T-cell (primary cell): ENCODE measurements at regions not wholly inside any gene's neighbourhood (a gene's known extent, or its start where the extent isn't known, plus 50 kb on each side); places are given as distances from the start of the nearest gene placed in this dataset.

Experiments used
- ATAC-seq, 4 experiments: fragments of 200-7000 bp in 3 of 4; fragments of 150-1000 bp in 1 of 4; cut with Tn5 transposase; replicated peaks in 1 of 4; 1 replicate in 3 of 4; 2 replicates in 1 of 4; pipeline ENCODE4 v1.10.0; 2021; ENCODE audit warnings: moderate library complexity in 3 of 4, mild to moderate bottlenecking in 2 of 4, moderate number of reproducible peaks in 1 of 4
- CTCF ChIA-PET, 2 donors: fragments of 300-600 bp; sonication (Branson Sonifier 250); formaldehyde crosslinking; loops; one replicate each; lab custom pipeline; 2022; ENCODE audit warnings: antibody characterized with exemption in 2 of 2; lab: Charles Lee
- POLR2A ChIA-PET, 2 donors: fragments of 300-600 bp; sonication (Branson Sonifier 250); formaldehyde crosslinking; loops; one replicate each; lab custom pipeline; 2022; ENCODE audit warnings: antibody characterized with exemption in 2 of 2; lab: Charles Lee
- DNase-seq, 35 experiments: peaks; one replicate each; pipeline versions ENCODE4 v3.0.0 to v3.0.0-alpha.2; 2013 to 2023
- H3K27ac ChIP-seq: one replicate; pipeline ENCODE4 v1.5.1; 2013; ENCODE audit warnings: low read length
- H3K27me3 ChIP-seq, 2 experiments: replicated peaks in 1 of 2; 1 replicate in 1 of 2; 2 replicates in 1 of 2; pipeline versions ENCODE4 v1.6.1 to v1.7.0; 2013; ENCODE audit warnings: low read length in 1 of 2, mixed read lengths in 1 of 2; ENCODE audit not compliant: control insufficient read depth in 2 of 2, insufficient read depth in 2 of 2; ENCODE audit errors: extremely low read depth in 1 of 2
- H3K36me3 ChIP-seq, 2 donors: 1 replicate in 1 of 2; 2 replicates in 1 of 2; pipeline versions ENCODE4 v1.6.1 to v1.7.0; 2013; ENCODE audit warnings: low read length in 1 of 2; ENCODE audit not compliant: control insufficient read depth in 2 of 2, insufficient read depth in 1 of 2; ENCODE audit errors: extremely low read depth in 1 of 2
- H3K4me1 ChIP-seq, 2 experiments: 1 replicate in 1 of 2; 2 replicates in 1 of 2; pipeline versions ENCODE4 v1.6.1 to v1.7.0; 2013; ENCODE audit warnings: low read length in 2 of 2, mixed read lengths in 1 of 2; ENCODE audit not compliant: insufficient read depth in 2 of 2, control insufficient read depth in 1 of 2; ENCODE audit errors: extremely low read depth in 1 of 2
- H3K4me3 ChIP-seq, 2 donors: 1 replicate in 1 of 2; 2 replicates in 1 of 2; pipeline versions ENCODE4 v1.5.1 to v1.7.0; 2013; ENCODE audit warnings: mild to moderate bottlenecking in 2 of 2, low read length in 1 of 2, moderate library complexity in 1 of 2; ENCODE audit not compliant: control insufficient read depth in 1 of 2; ENCODE audit errors: extremely low read depth in 1 of 2
- H3K9me3 ChIP-seq: 2 replicates; pipeline ENCODE4 v1.7.0; 2013
- H3K27ac Mint-ChIP-seq, 2 donors: one replicate each; pipeline ENCODE4 v1.8.0; 2020 to 2021; ENCODE audit warnings: mild to moderate bottlenecking in 2 of 2, mixed read lengths in 2 of 2
- H3K27me3 Mint-ChIP-seq, 2 donors: one replicate each; pipeline ENCODE4 v1.8.0; 2021 to 2022; ENCODE audit warnings: mixed read lengths in 2 of 2
- H3K36me3 Mint-ChIP-seq: one replicate; pipeline ENCODE4 v1.8.0; 2021; ENCODE audit warnings: mixed read lengths
- H3K4me1 Mint-ChIP-seq, 3 donors: one replicate each; pipeline ENCODE4 v1.8.0; 2020 to 2022; ENCODE audit warnings: mixed read lengths in 3 of 3, mild to moderate bottlenecking in 1 of 3
- H3K4me3 Mint-ChIP-seq, 3 donors: one replicate each; pipeline ENCODE4 v1.8.0; 2020 to 2022; ENCODE audit warnings: mild to moderate bottlenecking in 3 of 3, mixed read lengths in 3 of 3, moderate library complexity in 3 of 3
- H3K9me3 Mint-ChIP-seq, 3 donors: one replicate each; pipeline ENCODE4 v1.8.0; 2020 to 2022; ENCODE audit warnings: mixed read lengths in 3 of 3
- WGBS: methylation state at CpG from one replicate; pipeline ENCODE4 v1.1.5; 2013; ENCODE audit warnings: missing lambda C conversion rate; ENCODE audit not compliant: insufficient coverage; 5-methylcytosine and 5-hydroxymethylcytosine counted together

GRCh38 chr4:163988865-163989264 is 494.4 kb downstream of the TMA16 start:
- Histone ChIP-seq H3K27me3 (no peaks in the 10 kb centered on the region), H3K36me3 (no peaks in the 10 kb centered on the region), H3K27ac (no peak overlapping the region), H3K9me3 (no peaks in the 10 kb centered on the region), H3K4me3 (no peak overlapping the region), H3K4me1 (no peaks in the 10 kb centered on the region)
- no peaks in the 10 kb centered on the region for H3K9me3 Mint-ChIP-seq
- H3K4me3 Mint-ChIP-seq = no peak overlapping the region
- DNase-seq (no peak), ATAC-seq (no peak)
- H3K27me3 Mint-ChIP-seq = no peaks in the 10 kb centered on the region
- no peak overlapping the region for H3K27ac Mint-ChIP-seq
- ChIA-PET POLR2A (no interaction called here), CTCF (no interaction called here)
- WGBS = 84% methylated on average over 2 of the region's 6 CpGs
- no peaks in the 10 kb centered on the region for H3K36me3 Mint-ChIP-seq
- no peaks in the 10 kb centered on the region for H3K4me1 Mint-ChIP-seq

- H3K27me3 Mint-ChIP-seq = no peaks in the 10 kb centered on the region
- H3K9me3 Mint-ChIP-seq = no peaks in the 10 kb centered on the region
- H3K36me3 Mint-ChIP-seq = no peaks in the 10 kb centered on the region
- no peak overlapping the region for H3K27ac ChIP-seq
- H3K36me3 ChIP-seq = no peaks in the 10 kb centered on the region
- WGBS = 20% methylated on average over 1 of the region's 3 CpGs
- POLR2A ChIA-PET = interaction anchor here in 1 of 2 donors (0.6 kb wide), 1 partner anchor 347 kb away, joined by 4 read pairs; no protein-coding TSS in a partner anchor
- no peak overlapping the region for H3K27ac Mint-ChIP-seq
- H3K4me3 Mint-ChIP-seq = no peak overlapping the region
- no peaks in the 10 kb centered on the region for H3K4me1 ChIP-seq
- no peak overlapping the region for H3K4me3 ChIP-seq
- CTCF ChIA-PET = no interaction called here
- ATAC-seq (no peak), DNase-seq (no peak)
- H3K9me3 ChIP-seq = no peaks in the 10 kb centered on the region
- no peaks in the 10 kb centered on the region for H3K4me1 Mint-ChIP-seq
- H3K27me3 ChIP-seq = no peaks in the 10 kb centered on the region
Observed at GRCh38 chr4:163991298-163991865, 496.9 kb downstream of the TMA16 start.

DNA sequence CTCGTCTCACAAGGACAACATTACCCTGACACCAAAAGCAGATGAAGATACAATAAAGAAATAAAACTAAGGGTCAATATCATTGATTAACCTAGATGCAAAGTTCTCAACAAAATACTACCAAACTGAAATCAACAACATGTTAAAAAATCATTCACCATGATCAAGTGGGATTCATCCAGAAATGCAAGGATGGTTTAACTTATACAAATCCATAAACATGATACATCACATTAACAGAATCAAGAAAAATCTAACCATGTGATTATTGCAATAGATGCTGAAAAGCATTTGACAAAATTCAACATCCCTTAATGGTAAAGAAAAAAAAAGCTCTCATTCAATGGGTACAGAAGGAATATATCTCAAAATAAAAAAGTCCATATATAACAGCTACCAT is 514.9 kb downstream of the TMA16 start:
- WGBS = no CpG with 5 or more reads among the region's 1 CpG
- peaks cover 0 to 23% (median 4%) of the 10 kb centered on the region in 3 donors for H3K4me1 Mint-ChIP-seq
- Histone ChIP-seq H3K27ac (no peak overlapping the region), H3K27me3 (no peaks in the 10 kb centered on the region), H3K9me3 (no peaks in the 10 kb centered on the region), H3K4me1 (peaks cover 0 to 10% of the 10 kb centered on the region in 2 experiments), H3K36me3 (no peaks in the 10 kb centered on the region), H3K4me3 (no peak overlapping the region)
- H3K27ac Mint-ChIP-seq = no peak overlapping the region
- DNase-seq = no peak
- H3K4me3 Mint-ChIP-seq = no peak overlapping the region
- ATAC-seq = no peak
- H3K27me3 Mint-ChIP-seq = no peaks in the 10 kb centered on the region
- no peaks in the 10 kb centered on the region for H3K36me3 Mint-ChIP-seq
- POLR2A ChIA-PET = no interaction called here
- CTCF ChIA-PET = interaction anchor here in 1 of 2 donors (0.6 to 0.7 kb wide), 3 partner anchors 138 to 1509 kb away, joined by 3 to 5 read pairs (median 3); no protein-coding TSS in a partner anchor
- H3K9me3 Mint-ChIP-seq = peaks cover 8 to 18% (median 16%) of the 10 kb centered on the region in 3 donors

DNA sequence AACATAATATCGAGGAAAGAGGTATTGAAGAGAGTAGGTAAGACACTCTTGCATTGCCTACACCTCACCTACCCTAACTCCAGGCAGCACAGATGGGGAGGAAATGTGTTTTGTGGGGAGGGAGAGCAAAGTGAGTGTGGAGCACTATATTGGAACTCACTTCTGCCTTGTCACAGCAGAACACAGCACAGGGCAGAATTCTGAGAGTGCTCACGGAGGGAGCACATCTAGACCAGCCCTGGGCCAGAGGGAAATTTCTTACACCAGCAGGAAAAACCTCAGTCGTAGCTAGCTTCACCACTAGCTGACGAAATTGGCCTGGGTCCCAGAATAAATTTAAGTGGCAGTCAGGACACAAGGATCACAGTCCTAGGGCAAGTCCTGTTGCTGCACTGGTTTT is 517.3 kb downstream of the TMA16 start:
- Mint-ChIP-seq H3K27me3 (no peaks in the 10 kb centered on the region), H3K4me1 (peaks cover 0 to 24% (median 4%) of the 10 kb centered on the region in 3 donors), H3K36me3 (no peaks in the 10 kb centered on the region), H3K4me3 (no peak overlapping the region), H3K27ac (no peak overlapping the region), H3K9me3 (peaks cover 7 to 12% (median 9%) of the 10 kb centered on the region in 3 donors)
- POLR2A ChIA-PET = interaction anchor here in 1 of 2 donors (0.6 kb wide), 1 partner anchor 461 kb away, joined by 8 read pairs; no protein-coding TSS in a partner anchor
- H3K4me3 ChIP-seq = no peak overlapping the region
- ATAC-seq (no peak), DNase-seq (no peak)
- H3K27ac ChIP-seq = no peak overlapping the region
- H3K27me3 ChIP-seq = no peaks in the 10 kb centered on the region
- CTCF ChIA-PET = interaction anchor here (0.6 to 3.9 kb wide), 4 partner anchors 434 to 462 kb away, joined by 3 to 21 read pairs (median 9); no protein-coding TSS in a partner anchor
- no peaks in the 10 kb centered on the region for H3K36me3 ChIP-seq
- H3K4me1 ChIP-seq = peaks cover 0 to 10% of the 10 kb centered on the region in 2 experiments
- WGBS = 69% methylated on average over 2 of the region's 4 CpGs
- no peaks in the 10 kb centered on the region for H3K9me3 ChIP-seq

DNA sequence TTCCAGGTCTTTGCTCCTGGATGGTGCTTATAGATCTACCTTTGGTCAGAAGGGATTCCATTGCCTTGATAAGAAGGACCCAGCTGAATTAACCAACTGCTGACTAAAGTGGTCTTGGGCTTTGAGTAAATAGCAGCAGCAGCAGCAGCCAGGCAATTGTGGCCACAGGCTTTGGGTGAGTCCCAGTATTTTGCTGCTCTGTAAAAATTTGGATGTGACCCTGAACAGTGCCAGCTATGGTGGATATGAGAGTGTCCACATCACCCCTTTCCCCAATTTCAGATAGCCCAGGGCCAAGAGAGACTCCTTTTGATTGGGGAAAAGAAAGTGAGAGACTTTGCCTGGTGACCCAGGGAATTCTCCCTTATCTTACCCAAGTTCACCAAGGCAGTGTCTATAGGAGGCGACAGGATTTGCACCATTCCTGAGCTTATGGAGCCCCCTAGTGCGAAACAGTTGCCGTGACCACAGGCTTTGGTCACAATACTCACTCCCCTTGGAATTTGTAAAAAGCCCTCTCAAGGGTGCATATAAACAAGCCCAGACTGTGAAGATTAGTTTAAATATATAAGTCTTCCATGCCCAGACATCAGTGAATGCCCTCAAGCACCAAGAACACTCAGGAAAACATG is 518.0 kb downstream of the TMA16 start:
- Histone ChIP-seq H3K27me3 (no peaks in the 10 kb centered on the region), H3K36me3 (no peaks in the 10 kb centered on the region), H3K4me1 (peaks cover 0 to 10% of the 10 kb centered on the region in 2 experiments), H3K4me3 (no peak overlapping the region), H3K27ac (no peak overlapping the region), H3K9me3 (no peaks in the 10 kb centered on the region)
- Mint-ChIP-seq H3K27ac (no peak overlapping the region), H3K4me1 (peaks cover 0 to 24% (median 4%) of the 10 kb centered on the region in 3 donors), H3K9me3 (peaks cover 7 to 12% (median 9%) of the 10 kb centered on the region in 3 donors), H3K4me3 (no peak overlapping the region), H3K27me3 (no peaks in the 10 kb centered on the region), H3K36me3 (no peaks in the 10 kb centered on the region)
- peak in 3 of 4 experiments; percentile 32 to 61 (median 43) for ATAC-seq
- no CpG with 5 or more reads among the region's 3 CpGs for WGBS
- DNase-seq = peak in 16 of 35 experiments; percentile 0 to 60 (median 5)
- POLR2A ChIA-PET = interaction anchor here in 1 of 2 donors (0.6 kb wide), 1 partner anchor 462 kb away, joined by 8 read pairs; no protein-coding TSS in a partner anchor
- CTCF ChIA-PET = interaction anchor here in 1 of 2 donors (0.6 to 3.9 kb wide), 4 partner anchors 196 to 462 kb away, joined by 3 to 21 read pairs (median 9); no protein-coding TSS in a partner anchor

- CTCF ChIA-PET = interaction anchor here in 1 of 2 donors (0.9 kb wide), 1 partner anchor 471 kb away, joined by 4 read pairs; no protein-coding TSS in a partner anchor
Observed at GRCh38 chr4:164021947-164022346, 527.5 kb downstream of the TMA16 start.

More at GRCh38 chr4:164021947-164022346, 527.5 kb downstream of the TMA16 start:
- H3K36me3 ChIP-seq = no peaks in the 10 kb centered on the region
- Mint-ChIP-seq H3K36me3 (no peaks in the 10 kb centered on the region), H3K4me1 (no peaks in the 10 kb centered on the region), H3K27me3 (no peaks in the 10 kb centered on the region), H3K4me3 (no peak overlapping the region), H3K27ac (no peak overlapping the region), H3K9me3 (peaks cover 14 to 19% (median 15%) of the 10 kb centered on the region in 3 donors)
- no peak for ATAC-seq
- DNase-seq = no peak
- H3K4me1 ChIP-seq = no peaks in the 10 kb centered on the region
- H3K27ac ChIP-seq = no peak overlapping the region
- no peaks in the 10 kb centered on the region for H3K9me3 ChIP-seq
- H3K4me3 ChIP-seq = no peak overlapping the region
- POLR2A ChIA-PET = interaction anchor here in 1 of 2 donors (0.6 kb wide), 1 partner anchor 14 kb away, joined by 10 read pairs; no protein-coding TSS in a partner anchor
- H3K27me3 ChIP-seq = peaks cover 0 to 3% of the 10 kb centered on the region in 2 experiments
